Transverse colon (tissue), 4 donors: ENCODE measurements at regions not wholly inside any gene's neighbourhood (a gene's known extent, or its start where the extent isn't known, plus 50 kb on each side); places are given as distances from the start of the nearest gene placed in this dataset.

Experiments used
- EP300 ChIP-seq: sonication (generic); formaldehyde crosslinking; IDR thresholded peaks from one replicate; pipeline ENCODE4 v1.6.1; 2017; ENCODE audit warnings: antibody characterized with exemption, low read depth
- POLR2A ChIP-seq: fragments of 450-650 bp; IDR thresholded peaks from one replicate; pipeline ENCODE4 v1.6.1; 2016; ENCODE audit warnings: antibody characterized with exemption, mild to moderate bottlenecking, moderate library complexity
- POLR2AphosphoS5 ChIP-seq, 3 donors: sonication (generic); formaldehyde crosslinking; IDR thresholded peaks; one replicate each; pipeline ENCODE4 v1.6.1; 2016; ENCODE audit warnings: antibody characterized with exemption in 3 of 3
- TF ChIP-seq, protein P1 (sequence below), 5 experiments: fragments of 200-600 bp in 3 of 5; fragments of 450-650 bp in 2 of 5; sonication (generic) in 3 of 5; IDR thresholded peaks; 1 replicate in 2 of 5; 2 replicates in 3 of 5; pipeline ENCODE4 v1.5.1; 2016 to 2017; ENCODE audit warnings: antibody characterized with exemption in 5 of 5, inconsistent platforms in 3 of 5, mild to moderate bottlenecking in 2 of 5, moderate library complexity in 1 of 5

DNA sequence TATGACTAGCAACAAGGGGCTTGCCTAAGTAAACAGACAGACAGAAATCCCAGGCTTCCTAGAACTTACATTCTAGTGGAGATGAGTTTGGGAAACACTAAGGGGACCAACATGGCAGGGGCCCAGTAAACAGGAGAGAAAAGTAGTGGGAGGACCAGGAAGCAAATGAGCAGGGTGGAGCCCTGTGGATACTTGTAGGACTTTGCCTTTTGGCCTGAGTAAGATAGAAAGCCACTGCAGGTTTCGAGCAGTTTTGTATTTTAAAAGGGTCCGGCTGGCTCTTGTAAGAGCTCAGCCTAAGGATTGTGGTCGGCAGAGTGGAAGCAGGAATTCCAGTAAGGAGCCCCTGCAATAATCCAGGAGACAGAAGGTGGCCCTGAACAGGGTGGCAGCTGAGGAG is 125.5 kb downstream of the MAP3K7 start:
- TF ChIP-seq POLR2A (no peak), POLR2AphosphoS5 (IDR thresholded peaks at IDR 0.05) (no peak), EP300 (no peak)
- TF ChIP-seq, protein P1, sequence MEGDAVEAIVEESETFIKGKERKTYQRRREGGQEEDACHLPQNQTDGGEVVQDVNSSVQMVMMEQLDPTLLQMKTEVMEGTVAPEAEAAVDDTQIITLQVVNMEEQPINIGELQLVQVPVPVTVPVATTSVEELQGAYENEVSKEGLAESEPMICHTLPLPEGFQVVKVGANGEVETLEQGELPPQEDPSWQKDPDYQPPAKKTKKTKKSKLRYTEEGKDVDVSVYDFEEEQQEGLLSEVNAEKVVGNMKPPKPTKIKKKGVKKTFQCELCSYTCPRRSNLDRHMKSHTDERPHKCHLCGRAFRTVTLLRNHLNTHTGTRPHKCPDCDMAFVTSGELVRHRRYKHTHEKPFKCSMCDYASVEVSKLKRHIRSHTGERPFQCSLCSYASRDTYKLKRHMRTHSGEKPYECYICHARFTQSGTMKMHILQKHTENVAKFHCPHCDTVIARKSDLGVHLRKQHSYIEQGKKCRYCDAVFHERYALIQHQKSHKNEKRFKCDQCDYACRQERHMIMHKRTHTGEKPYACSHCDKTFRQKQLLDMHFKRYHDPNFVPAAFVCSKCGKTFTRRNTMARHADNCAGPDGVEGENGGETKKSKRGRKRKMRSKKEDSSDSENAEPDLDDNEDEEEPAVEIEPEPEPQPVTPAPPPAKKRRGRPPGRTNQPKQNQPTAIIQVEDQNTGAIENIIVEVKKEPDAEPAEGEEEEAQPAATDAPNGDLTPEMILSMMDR (IDR thresholded peaks at IDR 0.05): no peak
